ENCODE measurements at regions not wholly inside any gene's neighbourhood (a gene's known extent, or its start where the extent isn't known, plus 50 kb on each side); places are given as distances from the start of the nearest gene placed in this dataset.

DNA sequence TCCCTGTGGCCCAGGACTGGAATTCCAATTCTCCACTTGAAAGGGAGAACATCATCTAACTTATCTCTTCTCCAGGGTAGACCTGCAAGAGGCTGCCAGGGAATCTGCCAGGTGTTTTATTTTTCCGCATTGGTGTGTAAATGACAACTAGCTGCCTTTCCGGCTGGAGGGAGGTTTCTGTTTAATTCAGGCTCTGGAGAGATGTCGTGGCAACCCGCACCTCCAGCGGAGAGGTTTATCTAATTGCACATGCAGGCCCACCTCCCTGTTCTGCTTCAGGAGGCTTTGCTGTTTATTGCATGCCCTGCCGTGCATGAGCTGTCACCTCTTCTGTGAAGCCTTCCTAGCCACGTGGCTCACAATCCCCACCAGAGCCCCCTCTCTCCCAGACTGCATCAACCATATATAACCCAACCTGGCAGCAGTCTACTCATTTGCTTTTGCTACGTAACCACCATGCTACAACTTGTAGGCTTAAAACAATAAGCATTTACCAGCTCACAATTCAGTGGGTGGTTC lies 151.6 kb downstream of the C1orf94 start:
- TF ChIP-seq ESRRG (CRISPR knock-in tag; IDR thresholded peaks at IDR 0.05), result no peak
- TF ChIP-seq RARB (CRISPR knock-in tag; IDR thresholded peaks at IDR 0.05), result no peak
- TF ChIP-seq ARNTL (CRISPR knock-in tag; IDR thresholded peaks at IDR 0.05; ENCODE audit: borderline replicate concordance, low read depth), result no peak
